A172 (cell line): ENCODE measurements at regions not wholly inside any gene's neighbourhood (a gene's known extent, or its start where the extent isn't known, plus 50 kb on each side); places are given as distances from the start of the nearest gene placed in this dataset.
"Not testable (repeated sequence)": the region's sequence is repeated elsewhere in the genome, so short reads cannot be mapped to it uniquely, and the experiment has no call there.

Experiments
- DNase-seq: peaks from one replicate; pipeline ENCODE4 v3.0.0-alpha.2; 2015; ENCODE audit warnings: low spot score

DNA sequence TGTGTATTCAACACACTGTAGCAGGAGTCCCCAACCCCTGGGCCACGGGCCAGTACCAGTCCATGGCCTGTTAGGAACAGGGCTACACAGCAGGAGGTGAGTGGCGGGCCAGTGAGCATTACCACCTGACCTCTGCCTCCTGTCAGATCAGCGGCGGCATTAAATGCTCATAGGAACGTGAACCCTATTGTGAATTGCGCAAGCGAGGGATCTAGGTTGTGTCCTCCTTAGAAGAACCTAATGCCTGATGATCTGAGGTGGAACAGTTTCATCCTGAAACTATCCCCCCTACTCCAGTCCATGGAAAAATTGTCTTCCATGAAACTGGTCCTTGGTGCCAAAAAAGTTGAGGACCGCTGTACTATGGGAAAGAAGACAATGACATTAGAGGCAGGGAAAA lies 386.9 kb downstream of the PREX1 start:
- DNase-seq = no peak

- DNase-seq = not testable (repeated sequence)
Observed at GRCh38 chr20:48440261-48440660, 387.5 kb downstream of the PREX1 start.

GRCh38 chr20:48437146-48437545 lies 390.7 kb downstream of the PREX1 start:
- no peak for DNase-seq

DNA sequence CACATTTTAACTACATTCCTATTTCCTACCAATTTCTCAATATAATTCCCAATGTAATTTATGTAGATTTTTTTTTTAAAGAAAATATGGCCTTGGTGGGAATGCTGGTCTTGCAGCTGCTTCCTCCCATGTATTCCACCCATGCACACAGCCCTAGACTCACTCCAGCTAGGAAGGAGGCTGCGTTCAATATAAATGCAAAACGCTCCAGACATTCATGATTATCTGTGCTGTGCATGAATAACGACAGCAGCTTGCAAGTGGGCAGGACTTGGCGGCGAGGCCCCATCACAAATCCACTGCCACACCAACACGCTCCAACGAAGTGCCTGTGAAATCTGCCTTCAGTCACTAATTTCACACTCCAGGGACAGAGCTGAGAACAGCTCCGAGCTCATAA lies 391.2 kb downstream of the PREX1 start:
- DNase-seq = not testable (repeated sequence)

DNA sequence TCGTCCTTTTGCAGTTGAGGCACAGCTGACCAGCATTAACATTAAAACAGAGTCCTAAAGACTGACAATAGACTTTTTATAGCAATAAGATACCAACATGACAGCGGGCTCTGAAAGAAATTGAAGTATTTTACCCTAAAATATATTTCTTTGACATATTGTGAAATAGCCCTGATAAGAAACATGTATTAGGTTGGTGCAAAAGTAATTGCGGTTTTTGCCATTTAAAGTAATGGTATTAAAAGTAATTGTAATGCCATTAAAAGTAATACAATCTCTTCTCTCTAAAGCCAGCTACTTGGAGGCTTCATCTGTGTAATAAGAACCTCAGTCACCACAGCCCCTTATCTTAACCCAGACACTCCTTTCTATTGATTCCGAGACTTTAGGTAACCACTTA lies 394.6 kb downstream of the PREX1 start:
- DNase-seq = no peak

- no peak for DNase-seq
Observed at GRCh38 chr20:48432494-48432832, 395.3 kb downstream of the PREX1 start.

- DNase-seq = no peak
Observed at GRCh38 chr20:48431653-48432493, 395.9 kb downstream of the PREX1 start.

GRCh38 chr20:48426630-48427029 lies 401.2 kb downstream of the PREX1 start:
- no peak for DNase-seq

- no peak for DNase-seq
Observed at GRCh38 chr20:48425817-48426612, 401.8 kb downstream of the PREX1 start.

- DNase-seq = no peak
Observed at GRCh38 chr20:48425321-48425720, 402.5 kb downstream of the PREX1 start.

DNA sequence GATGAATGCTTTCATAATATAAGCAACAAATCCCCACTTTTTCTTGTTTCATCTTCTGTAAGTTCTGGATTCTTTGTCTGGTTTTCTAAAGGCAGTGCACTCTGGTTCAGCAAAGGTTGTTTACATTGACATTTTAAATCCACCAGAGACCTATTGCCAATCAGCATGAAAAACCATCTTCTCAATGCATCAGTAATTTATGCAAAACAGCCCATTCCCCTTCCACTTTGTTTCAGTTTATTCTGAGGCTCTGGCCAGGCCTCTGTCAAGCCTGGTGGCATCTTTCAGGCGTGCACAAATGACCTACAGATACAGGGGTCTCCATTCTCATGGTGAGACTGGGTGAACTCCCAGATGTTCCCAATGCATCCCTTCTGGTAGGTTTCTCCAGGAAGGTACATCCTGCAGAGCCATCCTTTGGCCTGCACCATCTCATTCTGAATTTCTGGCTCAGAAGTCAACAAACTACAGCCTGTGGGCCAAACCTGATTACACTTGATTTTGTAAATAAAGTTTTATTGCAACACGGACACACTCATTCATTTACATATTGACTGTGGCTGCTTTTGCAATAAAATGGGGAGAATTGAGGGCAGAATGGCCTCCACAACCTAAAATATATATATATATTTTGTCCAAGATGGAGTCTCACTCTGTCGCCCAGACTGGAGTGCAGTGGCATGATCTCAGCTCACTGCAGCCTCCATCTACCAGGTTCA lies 405.4 kb downstream of the PREX1 start:
- DNase-seq = no peak

DNA sequence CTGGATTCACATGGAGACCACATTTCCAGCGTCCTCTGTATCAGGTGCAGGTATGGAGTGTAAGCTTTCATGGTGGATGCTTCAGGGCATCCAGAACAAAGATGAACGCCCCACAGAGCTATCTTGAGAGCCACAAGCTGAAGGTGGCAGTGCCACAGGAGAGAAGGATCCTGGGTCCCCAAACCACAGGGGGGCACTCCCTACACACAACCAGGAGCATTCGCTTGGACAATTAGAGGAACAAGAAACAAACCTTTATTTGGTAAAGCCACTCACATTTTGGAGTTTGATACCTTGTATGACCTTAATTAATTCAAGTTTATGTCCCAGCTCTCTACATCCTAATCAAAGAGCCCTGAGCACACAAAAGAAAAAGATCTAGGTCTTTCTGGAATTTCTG lies 406.3 kb downstream of the PREX1 start:
- DNase-seq = no peak

DNA sequence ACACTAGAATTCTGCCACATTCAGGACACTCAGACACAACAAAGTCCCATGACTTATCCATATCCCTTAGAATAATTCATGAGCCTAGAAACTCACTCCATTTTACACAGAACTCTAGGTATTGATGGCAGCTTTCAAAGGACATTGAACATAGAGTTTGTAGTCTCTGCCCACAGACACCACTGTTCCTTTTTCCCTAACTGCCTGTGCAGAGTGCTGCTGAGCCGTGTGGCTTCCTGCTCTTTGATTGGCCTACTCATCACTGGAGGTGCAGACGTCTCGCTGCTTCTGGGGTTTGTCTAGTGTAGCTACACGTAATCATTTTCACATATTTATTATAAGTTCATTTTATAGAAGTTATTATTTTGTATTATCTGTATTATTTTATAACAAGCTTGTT lies 407.6 kb downstream of the PREX1 start:
- DNase-seq = no peak

- DNase-seq = no peak
Observed at GRCh38 chr20:48419173-48419572, 408.6 kb downstream of the PREX1 start.

DNA sequence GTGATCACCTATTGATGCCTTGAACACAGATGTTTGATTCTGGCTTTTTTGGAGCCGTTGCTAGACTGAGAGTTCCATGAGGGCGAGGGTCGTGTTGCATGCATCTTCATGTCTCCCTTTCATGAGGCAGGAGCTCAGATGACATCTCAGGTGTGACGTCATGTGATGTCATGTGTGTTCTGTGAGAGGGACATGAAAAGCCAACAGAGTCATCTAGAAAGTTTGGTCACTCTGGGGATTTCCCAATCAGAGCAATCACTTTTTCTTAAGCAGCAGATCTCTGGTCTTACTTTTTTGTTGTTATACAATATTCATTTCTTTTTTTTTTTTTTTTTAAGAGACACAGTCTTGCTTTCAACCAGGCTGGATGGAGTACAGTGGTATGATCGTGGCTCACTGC lies 411.8 kb downstream of the PREX1 start:
- no peak for DNase-seq

- DNase-seq = peak; percentile 31
Observed at GRCh38 chr20:48414786-48415185, 413.0 kb downstream of the PREX1 start.

DNA sequence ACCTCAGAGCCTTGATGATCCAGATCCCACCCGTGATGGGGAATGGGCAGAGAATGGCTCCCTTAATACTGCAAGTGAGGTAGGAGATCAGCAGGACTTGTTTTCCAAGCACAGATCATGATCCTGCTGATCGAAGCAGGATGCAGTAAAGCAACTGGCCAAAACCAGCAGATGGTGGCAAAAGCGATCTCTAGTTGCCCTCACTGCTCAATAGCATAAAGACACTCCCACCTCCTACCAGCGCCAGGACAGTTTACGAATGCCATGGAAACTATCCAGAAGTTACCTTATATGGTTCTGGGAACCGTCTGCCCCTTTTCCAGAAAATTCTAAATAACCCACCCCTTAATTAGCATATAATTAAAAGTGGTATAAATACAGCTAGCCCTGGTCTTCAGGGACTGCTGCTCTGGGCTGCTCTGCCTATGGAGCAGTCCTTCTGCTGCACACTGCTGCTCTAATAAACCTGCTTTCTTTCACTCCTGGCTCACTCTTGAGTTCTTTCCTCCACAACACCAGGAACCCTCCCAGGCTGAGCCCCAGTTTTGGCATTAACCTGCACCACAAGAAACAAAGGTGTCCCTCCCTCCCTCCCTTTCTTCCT lies 415.8 kb downstream of the PREX1 start:
- DNase-seq = no peak

DNA sequence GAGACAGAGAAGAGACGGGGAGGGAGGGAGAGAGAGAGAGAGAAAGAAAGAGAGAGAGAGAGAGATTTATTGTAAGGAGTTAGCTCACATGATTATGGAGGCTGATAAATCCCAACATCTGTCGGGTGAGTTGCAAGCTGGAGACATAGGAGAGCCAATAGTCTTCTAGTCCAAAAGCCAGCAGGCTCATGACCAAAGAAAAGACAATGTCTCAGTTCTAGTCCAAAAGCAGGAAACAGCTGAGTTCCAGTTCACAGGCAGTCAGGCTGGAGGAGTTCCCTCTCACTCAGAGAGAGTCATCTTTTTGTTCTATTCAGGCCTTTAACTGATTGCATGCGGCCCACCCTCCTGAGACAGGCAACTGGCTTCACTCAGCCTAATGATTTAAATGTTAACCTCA lies 416.6 kb downstream of the PREX1 start:
- no peak for DNase-seq

- DNase-seq = no peak
Observed at GRCh38 chr20:48409055-48409615, 418.7 kb downstream of the PREX1 start.

GRCh38 chr20:48407710-48408109 lies 420.1 kb downstream of the PREX1 start:
- DNase-seq = no peak

GRCh38 chr20:48406912-48407340 lies 420.9 kb downstream of the PREX1 start:
- no peak for DNase-seq

GRCh38 chr20:48406498-48406897 lies 421.3 kb downstream of the PREX1 start:
- DNase-seq = peak; percentile 7
